Skin of body (tissue), 1 donor: ENCODE measurements at regions not wholly inside any gene's neighbourhood (a gene's known extent, or its start where the extent isn't known, plus 50 kb on each side); places are given as distances from the start of the nearest gene placed in this dataset.
"Not testable (repeated sequence)": the region's sequence is repeated elsewhere in the genome, so short reads cannot be mapped to it uniquely, and the experiment has no call there.

ENCODE experiments used
- DNase-seq: peaks from one replicate; lab custom pipeline; 2025; lab: John Stamatoyannopoulos, UW

DNA sequence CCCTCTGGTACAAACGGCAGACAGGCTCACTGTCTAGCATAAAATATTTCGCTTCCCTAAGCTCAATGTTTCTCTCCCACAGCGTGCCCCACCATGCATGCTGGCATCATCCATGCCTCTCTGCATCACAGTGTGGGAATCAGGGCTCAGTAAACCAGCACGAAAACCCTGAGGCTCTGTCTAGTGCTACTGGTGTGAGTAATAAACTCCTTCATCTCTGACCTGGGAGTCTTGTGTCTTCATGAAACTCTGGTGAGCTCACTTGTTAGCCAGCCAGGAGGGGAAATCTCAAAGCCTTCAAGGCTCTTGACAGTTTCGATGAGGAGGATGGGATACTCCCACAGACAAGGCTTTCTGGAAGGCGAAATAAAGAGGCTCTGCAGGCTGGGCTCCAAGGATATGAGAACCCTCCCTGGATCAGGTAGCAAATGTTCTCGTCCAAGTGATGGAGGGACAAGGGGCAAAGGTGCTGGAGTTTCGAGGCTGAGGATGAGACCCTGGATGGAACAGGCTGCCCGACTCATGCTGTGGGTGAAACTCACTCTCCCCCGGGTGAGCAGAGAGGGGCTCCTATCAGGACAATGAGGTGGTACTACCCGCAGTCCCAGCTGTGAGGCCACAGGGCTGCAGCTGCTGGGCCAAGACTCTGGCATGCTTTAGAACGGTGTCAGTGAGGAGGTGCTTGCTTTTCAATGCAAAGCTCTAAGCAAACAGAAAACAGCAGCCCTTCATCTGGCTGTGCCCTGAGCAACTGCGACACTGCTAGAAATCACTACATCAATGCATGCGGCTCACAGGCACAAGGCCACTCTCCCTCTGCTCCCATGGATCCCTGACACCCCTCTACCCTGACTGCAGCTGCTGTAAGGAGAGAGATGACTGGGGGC, 69.3 kb downstream of the SHANK2 start:
- no peak for DNase-seq

DNA sequence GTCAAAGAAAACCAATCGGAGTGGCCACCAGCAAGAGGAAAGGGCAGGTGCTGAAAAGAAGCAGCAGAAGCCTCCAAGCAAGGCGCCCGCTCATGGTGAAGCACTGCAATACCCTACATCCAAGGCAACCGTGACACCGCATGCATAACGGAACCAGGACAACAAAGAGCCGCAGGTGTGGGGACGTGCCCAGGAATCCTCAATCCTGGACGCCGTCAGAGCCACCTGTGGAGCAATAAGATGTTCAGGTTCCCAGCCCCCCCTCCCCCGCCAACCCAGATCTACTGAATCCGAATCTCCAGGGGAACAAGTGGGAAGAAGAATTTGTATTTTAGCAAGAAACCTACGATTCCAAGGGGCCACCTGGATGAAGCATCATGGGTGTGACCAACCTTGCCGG, 70.8 kb downstream of the SHANK2 start:
- DNase-seq, result no peak

DNA sequence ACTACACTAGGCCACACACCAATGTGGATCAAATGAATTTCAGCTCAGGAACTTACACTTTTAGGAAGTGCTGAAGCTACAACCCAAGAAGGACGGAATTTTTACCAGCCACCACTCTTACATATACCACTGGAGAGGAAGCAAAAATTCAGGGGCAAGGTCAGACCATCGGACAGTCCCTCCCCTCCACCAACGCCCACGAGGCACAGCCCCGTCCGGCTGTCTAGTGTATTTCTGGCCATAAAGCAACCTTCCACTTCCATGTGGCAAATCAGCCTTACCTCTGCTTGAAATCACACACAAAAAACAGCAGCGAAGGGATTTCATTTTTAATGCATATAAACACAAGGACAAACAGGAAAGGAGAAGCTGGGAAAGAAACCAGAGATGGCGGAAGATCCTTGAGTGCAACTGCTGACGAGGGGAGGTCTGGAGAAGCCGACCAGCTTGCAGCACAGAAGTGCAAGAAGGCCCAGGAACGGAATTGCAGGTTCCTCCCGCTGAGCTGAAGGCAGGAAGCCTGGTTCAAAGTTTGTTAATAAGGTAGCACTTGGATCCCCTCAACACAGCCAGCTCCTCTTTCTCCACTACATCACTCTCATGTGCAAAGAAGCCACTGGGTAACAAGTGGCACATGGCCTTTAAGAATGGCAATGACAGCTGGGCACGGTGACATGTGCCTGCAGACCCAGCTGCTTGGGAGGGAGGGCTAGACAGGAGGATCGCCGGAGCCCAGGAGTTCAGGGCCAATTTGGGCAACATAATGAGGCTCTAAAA, 71.5 kb downstream of the SHANK2 start:
- no peak for DNase-seq

DNA sequence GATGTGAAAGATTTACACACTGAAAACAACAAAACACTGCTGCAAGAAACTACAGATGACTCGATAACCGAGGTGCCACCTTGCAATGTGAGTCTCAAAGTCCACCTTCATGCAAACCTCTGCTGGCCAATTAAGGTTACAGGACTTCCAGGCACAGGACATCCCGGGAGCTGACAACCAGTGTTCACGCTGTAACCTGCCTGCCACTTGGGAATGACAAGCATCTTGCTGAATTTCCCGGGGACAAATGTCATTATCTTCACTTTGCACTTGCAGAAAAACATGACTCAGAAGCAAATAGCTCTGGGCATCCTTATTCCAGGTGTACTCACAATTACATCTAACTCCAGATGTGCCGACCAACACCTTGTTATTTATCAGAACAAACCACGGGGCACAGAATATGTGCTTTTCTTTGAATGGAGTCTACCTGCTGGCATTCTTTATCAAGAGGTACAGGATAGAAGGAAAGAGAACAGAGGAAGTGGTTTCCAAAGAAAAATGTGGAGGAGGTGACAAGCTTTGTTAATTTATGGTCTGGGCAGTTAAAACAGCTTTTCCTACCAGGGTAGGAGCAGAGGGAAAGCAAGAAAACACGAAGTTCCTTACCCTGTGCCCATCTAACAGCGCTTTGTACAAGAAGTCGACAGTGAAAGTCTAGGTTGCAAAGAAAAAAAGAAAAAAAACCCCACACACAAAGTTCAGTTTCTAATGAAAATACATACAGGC, 72.3 kb downstream of the SHANK2 start:
- DNase-seq, result no peak

DNA sequence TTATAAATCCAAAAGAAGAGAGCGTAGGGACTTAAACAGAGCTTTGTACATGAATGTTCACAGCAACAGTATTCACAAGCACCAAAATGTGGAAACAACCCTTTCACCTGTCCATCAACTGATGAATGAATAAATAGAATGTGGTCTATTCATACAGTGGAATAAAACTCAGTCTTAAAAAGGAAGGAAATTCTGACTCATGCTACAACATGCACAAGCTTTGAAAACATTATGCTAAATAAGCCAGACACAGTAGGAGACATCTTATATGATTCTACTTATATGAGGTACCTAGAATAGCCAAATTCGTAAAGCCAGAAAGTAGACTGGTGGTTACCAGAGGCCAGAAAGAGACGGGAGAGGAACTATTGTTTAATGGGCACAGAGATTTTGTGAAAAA, 74.3 kb downstream of the SHANK2 start:
- no peak for DNase-seq

DNA sequence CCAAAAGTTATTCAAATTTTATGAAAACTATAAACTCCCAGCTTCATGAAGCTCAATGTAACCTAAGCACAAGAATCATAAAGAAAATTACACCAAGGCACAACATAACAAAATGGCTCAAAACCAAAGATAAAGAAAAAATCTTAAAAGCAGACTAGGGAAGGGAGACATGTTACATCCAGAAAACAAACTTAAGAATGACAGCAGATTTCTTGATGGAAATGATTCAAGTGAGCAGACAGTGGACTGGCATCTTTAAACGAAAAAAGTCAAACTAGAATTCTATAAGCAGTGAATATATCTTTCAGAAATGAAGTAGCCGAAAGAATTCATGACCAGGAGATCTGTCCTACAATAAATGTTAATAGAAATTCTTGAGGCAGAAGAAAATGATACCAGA, 75.6 kb downstream of the SHANK2 start:
- DNase-seq, result no peak

DNA sequence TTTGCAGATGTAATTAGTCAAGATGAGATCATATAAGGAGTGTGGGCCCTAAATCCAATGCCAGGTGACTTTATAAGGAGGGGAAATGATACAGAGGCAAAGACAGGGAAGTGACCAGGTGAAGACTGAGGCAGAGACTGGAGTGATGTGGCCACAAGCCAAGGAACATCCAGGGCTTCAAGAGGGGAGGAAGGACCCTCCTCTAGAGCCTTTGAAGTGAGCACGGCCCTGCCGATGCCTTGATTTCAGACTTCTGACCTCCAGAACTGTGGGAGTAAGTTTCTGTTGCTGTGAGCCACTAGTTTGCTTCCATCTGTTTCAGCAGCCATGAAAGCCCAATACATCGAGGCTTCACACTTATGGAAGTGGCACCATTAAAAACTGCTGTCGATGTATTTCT, 78.7 kb downstream of the SHANK2 start:
- DNase-seq, result no peak

DNA sequence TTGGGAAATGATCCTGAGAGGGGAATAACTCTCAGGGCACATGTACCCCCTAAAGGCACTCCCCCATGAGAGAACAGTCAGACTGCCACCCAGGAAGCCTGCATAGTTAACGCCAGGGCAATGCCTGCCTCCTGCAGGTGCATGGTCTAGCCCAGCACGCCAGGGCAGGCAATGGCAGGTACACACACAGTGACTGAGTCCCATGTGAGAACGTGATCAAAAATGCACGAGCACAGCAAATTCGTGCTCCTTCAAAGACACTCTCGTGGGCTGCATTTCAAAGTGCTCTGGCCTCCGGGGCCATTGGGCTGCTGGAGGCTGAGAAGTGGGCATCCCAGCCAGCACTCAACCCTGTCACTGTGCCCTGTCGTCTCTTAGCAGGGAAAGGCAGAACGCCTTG, 79.7 kb downstream of the SHANK2 start:
- DNase-seq, result no peak

DNA sequence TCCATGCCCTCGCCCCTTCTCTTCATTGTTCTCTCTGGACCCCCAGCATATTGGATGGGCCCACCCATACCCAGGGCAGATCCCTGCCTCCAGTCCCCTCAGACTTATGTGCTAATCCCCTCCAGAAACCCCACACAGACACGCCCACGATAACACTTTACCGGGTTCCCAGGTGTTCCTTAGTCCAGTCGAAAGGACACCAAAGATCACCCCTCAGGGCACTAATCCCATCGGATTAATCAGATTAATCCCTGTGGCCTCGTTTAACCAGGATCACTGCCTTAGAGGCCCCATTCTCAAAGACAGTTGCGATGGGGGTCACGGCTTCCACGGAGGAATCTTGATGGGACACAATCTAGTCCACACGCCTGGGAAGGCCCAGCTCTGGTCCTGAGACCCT, 80.8 kb downstream of the SHANK2 start:
- DNase-seq, result no peak

DNA sequence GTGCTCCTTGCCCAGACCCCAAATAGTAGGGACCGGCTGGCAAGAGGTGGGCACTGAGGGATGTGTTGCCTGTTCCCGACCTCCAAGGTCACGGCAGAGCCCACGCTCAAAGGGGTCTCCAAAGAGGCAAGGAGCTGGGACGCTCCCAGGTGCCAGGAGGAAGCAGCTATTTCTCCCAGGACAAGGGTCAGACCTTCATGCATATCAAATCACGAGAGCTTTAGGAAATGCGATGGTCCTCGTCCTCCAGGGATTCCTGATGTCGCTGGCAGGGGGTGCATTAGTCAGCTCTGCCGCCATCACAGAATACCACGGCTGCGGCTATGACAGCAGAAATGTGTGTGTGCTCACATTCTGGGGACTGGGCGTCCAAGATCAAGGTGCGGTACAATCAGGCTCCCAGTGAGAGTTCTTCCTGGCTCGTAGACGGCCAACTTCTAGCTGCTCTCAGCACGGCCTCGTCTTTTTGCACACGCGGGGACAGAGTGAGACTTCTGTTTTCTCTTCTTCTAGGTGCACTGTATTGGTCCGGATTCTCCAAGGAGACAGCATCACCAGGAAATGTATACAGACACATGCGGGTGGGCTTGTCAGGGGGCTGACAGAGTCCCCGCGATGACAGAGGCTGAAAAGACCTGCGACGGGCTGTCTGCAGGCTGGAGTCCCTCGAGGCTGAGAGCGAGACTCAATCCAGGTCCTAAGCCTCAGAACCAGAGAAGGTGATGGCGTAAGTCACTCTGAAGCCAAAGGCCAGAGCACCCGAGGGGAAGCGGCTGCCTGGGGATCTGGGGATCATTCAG, 81.6 kb downstream of the SHANK2 start:
- DNase-seq, result no peak

DNA sequence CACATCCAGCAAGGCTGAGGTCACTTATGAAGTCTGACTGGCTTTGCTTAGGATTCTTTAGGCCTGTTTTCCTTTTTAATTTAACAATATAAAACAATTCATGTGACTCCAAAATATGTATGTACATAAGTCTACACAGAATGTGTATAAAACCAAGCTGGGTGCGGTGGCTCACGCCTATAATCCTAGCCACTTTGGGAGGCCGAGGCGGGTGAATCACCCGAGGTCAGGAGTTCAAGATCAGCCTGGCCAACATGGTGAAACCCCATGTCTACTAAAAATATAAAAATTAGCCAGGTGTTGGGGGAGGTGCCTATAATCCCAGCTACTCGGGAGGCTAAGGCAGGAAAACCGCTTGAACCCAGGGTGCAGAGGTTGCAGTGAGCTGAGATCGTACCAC, 83.1 kb downstream of the SHANK2 start:
- no peak for DNase-seq

DNA sequence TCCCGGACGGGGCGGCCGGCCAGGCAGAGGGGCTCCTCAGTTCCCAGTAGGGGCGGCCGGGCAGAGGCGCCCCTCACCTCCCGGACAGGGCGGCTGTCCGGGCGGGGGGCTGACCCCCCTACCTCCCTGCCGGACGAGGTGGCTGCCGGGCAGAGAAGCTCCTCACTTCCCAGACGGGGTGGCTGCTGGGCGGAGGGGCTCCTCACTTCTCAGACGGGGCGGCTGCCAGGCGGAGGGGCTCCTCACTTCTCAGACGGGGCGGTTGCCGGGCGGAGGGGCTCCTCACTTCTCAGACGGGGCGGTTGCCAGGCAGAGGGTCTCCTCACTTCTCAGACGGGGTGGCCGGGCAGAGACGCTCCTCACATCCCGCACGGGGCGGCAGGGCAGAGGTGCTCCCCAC, 84.6 kb downstream of the SHANK2 start:
- not testable (repeated sequence) for DNase-seq

DNA sequence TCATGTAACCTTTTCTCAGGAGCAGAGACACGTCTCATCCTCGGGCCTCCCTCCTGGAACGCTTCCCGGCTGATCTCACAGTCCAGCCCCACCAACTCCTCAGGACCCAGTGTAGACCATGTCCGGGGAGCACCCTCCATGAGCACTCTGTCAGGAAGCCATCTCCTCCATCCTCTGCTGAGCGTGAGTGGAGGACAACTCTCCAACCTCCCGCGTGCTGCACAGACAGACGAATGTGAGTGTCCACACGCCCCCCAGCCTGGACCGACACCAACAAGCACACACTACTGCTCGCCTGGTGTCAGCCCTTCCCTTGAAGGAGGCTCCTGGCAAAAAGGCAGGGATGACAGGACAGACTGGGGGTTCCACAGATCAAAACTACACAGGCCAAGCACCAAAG, 86.6 kb downstream of the SHANK2 start:
- DNase-seq, result no peak

DNA sequence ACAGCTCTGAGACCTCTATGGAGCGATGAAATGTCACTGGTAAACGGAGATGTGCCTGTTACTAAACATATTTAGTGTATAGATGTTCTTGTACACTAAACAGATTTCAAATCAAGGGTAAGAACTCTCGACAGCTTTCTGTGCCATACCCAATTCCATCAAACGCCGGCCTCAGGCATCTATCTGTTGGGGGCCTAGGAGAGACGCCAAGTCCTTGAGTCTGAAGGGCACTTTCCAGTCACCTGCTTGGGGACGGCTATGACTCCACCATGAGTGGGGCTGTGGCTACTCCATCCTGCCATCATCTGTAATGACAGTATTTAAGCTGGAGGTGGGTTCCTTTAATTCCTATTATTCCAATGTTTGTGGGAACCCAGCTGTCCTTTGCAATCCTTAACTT, 87.8 kb downstream of the SHANK2 start:
- no peak for DNase-seq

DNA sequence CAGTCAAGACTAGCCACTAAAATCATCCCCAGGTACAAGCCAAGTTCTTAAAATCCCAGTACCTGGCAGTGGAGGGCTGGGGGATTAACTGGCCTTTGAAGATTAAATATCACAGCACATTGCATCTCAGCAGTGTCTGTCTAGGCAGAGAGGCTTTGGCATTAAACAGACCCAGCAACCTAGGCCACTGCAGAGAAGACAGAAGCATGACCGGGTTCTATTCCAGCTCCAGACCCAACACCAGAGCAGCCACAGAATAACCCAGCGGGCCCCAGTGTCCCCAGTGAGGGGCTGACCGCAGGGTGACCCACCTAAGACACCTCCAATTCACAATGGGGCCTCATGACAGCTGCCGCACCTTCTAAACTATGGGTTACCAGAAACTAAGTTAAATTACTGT, 88.2 kb downstream of the SHANK2 start:
- DNase-seq, result no peak

DNA sequence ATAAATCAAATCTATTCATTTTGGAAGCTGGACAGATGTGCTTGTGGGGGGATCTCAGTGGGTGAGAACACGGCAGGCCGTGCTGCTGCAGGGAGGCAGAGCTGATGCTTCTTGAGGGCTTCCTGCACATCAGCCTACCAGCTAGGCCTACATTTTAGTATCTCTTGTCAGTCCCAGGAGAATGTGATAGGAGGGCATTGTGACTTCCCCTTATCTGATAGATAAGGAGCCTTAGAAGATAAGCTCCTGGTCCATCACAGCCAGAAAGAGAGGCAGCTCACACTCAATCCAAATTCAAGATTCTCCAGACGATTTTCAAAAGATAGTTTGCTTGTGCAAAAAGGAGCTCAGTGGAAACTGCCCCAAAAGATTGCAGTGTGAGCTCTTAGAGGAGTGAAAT, 89.0 kb downstream of the SHANK2 start:
- DNase-seq, result no peak

DNA sequence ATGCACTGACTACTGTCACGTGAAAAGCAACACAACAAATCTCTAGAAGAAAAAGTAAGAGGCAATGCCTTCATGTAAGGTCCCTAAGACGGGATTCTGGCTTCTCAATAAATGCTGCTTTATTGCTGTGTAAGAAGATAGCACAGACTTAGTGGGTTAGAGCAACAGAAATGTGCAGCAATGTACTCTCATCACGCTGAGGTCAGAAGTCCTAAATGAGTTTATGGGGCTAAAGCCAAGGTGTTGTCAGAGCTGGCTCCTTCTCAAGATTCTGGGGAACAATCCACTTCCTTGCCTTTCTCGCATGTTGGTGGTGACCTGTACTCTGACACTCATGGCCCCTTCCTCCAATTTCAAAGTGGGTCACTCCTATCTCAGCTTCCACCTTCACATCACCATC, 93.4 kb downstream of the SHANK2 start:
- DNase-seq, result no peak

DNA sequence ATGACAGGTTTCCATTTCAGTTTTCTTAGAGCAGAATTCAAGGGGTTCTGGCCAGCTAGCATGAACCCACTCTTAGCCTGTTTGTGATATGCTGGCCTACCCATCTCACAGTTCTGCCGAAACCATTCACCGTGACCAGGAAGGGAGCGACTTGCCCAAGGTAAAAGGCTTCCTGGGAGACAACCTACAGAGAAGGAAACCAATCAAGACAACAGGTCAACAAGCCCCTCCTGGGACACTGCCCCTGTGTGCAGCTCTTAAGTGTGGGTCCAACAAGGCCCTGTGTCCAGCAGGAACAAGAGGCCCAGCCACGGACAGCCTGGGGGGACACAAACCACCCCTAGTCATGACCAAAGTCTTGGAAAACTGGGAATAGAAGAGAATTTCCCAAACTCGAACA, 94.7 kb downstream of the SHANK2 start:
- DNase-seq, result not testable (repeated sequence)

DNA sequence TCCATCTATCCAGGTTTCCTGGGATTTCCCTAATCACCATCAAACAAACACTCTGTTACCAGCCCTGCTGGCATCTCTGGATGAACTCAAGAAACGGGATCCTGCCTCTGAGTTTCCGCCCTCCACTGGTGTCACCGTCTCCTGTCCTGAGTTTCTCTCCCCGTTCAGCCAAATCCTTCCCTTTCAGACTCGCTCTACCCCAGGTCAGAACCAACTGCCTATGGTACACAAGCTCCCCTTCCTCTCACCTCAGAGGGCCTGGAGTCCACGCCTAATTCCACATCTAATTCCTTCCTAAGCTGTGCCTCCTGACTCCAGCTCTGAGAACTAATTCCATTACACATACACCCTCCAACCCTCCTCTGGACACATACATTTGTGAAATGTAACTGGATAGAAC, 96.1 kb downstream of the SHANK2 start:
- DNase-seq, result no peak

DNA sequence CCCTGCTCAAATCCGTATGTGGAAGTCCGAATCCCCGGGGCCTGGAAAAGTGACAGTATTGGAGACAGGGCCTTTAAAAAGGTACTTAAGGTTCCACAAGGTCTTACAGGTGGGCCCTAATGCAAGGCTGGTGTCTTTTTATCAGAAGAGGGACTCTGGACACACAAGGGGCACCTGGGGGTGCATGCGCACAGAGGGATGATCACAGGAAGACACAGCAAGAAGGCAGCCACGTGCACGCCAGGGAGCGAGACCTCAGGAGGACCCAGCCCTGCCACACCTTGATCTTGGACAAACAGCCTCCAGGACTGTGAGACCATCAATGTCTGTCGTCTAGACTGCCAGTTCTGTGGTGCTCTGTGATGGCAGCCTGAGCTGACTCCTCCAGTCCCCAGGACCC, 96.5 kb downstream of the SHANK2 start:
- DNase-seq, result no peak

DNA sequence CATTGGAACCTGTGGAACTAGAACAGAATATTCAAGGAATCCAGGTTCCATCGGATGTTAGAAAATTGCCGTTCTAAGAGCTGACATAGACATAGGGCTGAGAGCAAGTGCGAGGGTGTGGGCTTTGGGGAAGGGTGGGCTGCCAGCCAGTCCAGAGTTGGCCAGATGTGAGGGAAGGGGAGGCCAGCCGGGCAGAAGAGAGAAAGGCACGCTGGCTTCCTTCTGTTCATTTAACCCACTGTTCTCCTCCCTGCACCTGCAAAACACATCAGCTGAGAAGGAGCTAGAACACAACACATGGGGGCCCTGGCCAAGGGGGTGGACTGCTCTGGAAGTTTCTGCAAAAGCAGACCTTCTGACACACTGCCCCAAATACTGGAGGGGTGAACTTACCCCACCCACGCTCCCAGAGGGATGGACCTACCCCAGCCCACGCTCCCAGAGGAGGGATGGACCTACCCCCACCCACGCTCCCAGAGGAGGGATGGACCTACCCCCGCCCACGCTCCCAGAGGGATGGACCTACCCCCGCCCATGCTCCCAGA, 98.0 kb downstream of the SHANK2 start:
- DNase-seq, result no peak
